PC-3 (cell line): ENCODE measurements at regions not wholly inside any gene's neighbourhood (a gene's known extent, or its start where the extent isn't known, plus 50 kb on each side); places are given as distances from the start of the nearest gene placed in this dataset.

Source experiments
- CTCF ChIP-seq: fragments of 300-600 bp; sonication (generic); conservative IDR thresholded peaks from 2 replicates; pipeline ENCODE4 v1.5.1; 2017; ENCODE audit warnings: antibody characterized with exemption, low read depth, mild to moderate bottlenecking, low read length
- EZH2 ChIP-seq: fragments of 300-600 bp; sonication (generic); IDR thresholded peaks from one replicate; pipeline ENCODE4 v1.6.1; 2017; ENCODE audit warnings: antibody characterized with exemption, mild to moderate bottlenecking, low read length; ENCODE audit not compliant: unreplicated experiment
- EZH2phosphoT487 ChIP-seq: fragments of 300-600 bp; sonication (generic); IDR thresholded peaks from 2 replicates; pipeline ENCODE4 v1.6.1; 2018; ENCODE audit warnings: mild to moderate bottlenecking, antibody characterized with exemption, low read length, borderline replicate concordance

- TF ChIP-seq CTCF: no peak
- TF ChIP-seq EZH2: no peak
- no peak for TF ChIP-seq EZH2phosphoT487
These were observed 538.7 kb upstream of the PCDH7 start for GRCh38 chr4:30181512-30181911.
